ENCODE measurements at regions not wholly inside any gene's neighbourhood (a gene's known extent, or its start where the extent isn't known, plus 50 kb on each side); places are given as distances from the start of the nearest gene placed in this dataset.

DNA sequence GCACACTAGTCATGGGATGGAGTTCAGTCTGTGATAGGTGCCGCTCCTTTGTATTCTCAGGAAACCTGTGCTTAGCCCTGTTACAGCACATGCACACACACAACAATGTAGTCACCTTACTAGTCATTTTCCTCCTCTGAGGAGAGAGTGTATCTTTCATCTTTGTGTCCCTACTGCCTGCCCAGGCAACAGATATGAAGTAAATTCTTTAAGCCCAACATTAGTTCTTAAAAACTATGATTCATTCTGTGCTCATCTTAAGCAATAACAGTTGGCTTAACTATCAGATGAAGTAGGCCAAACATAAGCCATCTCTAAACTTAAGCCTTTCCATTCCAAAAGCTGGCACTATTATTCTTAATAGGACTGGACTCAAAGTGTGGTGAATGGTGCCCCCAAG is 186.5 kb downstream of the LNPK start:
- no peak for TF ChIP-seq CEBPB (IDR thresholded peaks at IDR 0.05)
- no peak for TF ChIP-seq EP300 (IDR thresholded peaks at IDR 0.05; ENCODE audit: borderline replicate concordance)
- TF ChIP-seq TEAD4 (IDR thresholded peaks at IDR 0.05), result no peak
- no peak for TF ChIP-seq EGR1 (IDR thresholded peaks at IDR 0.05)
- TF ChIP-seq, protein P1, sequence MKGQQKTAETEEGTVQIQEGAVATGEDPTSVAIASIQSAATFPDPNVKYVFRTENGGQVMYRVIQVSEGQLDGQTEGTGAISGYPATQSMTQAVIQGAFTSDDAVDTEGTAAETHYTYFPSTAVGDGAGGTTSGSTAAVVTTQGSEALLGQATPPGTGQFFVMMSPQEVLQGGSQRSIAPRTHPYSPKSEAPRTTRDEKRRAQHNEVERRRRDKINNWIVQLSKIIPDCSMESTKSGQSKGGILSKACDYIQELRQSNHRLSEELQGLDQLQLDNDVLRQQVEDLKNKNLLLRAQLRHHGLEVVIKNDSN (IDR thresholded peaks at IDR 0.05), result no peak
- TF ChIP-seq, protein P2, sequence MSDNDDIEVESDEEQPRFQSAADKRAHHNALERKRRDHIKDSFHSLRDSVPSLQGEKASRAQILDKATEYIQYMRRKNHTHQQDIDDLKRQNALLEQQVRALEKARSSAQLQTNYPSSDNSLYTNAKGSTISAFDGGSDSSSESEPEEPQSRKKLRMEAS (IDR thresholded peaks at IDR 0.05), result no peak
- TF ChIP-seq, protein P3, sequence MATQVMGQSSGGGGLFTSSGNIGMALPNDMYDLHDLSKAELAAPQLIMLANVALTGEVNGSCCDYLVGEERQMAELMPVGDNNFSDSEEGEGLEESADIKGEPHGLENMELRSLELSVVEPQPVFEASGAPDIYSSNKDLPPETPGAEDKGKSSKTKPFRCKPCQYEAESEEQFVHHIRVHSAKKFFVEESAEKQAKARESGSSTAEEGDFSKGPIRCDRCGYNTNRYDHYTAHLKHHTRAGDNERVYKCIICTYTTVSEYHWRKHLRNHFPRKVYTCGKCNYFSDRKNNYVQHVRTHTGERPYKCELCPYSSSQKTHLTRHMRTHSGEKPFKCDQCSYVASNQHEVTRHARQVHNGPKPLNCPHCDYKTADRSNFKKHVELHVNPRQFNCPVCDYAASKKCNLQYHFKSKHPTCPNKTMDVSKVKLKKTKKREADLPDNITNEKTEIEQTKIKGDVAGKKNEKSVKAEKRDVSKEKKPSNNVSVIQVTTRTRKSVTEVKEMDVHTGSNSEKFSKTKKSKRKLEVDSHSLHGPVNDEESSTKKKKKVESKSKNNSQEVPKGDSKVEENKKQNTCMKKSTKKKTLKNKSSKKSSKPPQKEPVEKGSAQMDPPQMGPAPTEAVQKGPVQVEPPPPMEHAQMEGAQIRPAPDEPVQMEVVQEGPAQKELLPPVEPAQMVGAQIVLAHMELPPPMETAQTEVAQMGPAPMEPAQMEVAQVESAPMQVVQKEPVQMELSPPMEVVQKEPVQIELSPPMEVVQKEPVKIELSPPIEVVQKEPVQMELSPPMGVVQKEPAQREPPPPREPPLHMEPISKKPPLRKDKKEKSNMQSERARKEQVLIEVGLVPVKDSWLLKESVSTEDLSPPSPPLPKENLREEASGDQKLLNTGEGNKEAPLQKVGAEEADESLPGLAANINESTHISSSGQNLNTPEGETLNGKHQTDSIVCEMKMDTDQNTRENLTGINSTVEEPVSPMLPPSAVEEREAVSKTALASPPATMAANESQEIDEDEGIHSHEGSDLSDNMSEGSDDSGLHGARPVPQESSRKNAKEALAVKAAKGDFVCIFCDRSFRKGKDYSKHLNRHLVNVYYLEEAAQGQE (IDR thresholded peaks at IDR 0.05; ENCODE audit: low read depth), result no peak
